ENCODE measurements at regions not wholly inside any gene's neighbourhood (a gene's known extent, or its start where the extent isn't known, plus 50 kb on each side); places are given as distances from the start of the nearest gene placed in this dataset.

DNA sequence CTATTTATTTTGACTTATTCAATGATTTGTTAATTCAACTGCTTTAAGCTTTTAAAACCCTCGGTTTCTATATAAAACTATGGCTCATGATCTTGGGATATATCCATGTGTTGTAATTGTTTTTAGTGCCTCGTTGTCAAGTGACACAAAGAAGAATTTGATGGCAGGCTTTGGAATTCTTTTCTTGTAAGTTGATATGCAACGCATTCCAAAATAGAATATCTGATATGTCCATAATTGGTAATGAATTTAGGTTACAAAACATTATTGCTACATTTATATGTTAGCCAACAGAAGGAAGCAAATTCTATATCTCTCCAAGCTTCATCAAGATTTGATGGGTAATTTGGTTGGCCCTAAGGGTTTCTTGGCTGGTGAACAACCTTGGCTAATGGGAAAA is 220.4 kb upstream of the RIMS1 start:
- TF ChIP-seq, protein P1, sequence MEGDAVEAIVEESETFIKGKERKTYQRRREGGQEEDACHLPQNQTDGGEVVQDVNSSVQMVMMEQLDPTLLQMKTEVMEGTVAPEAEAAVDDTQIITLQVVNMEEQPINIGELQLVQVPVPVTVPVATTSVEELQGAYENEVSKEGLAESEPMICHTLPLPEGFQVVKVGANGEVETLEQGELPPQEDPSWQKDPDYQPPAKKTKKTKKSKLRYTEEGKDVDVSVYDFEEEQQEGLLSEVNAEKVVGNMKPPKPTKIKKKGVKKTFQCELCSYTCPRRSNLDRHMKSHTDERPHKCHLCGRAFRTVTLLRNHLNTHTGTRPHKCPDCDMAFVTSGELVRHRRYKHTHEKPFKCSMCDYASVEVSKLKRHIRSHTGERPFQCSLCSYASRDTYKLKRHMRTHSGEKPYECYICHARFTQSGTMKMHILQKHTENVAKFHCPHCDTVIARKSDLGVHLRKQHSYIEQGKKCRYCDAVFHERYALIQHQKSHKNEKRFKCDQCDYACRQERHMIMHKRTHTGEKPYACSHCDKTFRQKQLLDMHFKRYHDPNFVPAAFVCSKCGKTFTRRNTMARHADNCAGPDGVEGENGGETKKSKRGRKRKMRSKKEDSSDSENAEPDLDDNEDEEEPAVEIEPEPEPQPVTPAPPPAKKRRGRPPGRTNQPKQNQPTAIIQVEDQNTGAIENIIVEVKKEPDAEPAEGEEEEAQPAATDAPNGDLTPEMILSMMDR (IDR thresholded peaks at IDR 0.05): no peak
- no peak for TF ChIP-seq POLR2A (IDR thresholded peaks at IDR 0.05)
